Activated CD4-positive, CD25-positive, alpha-beta regulatory T cell treated with anti-CD3 and anti-CD28 coated beads, Interleukin-2, amount 50 U/mL, for 24 hours (primary cell): ENCODE measurements at regions not wholly inside any gene's neighbourhood (a gene's known extent, or its start where the extent isn't known, plus 50 kb on each side); places are given as distances from the start of the nearest gene placed in this dataset.

ENCODE experiments used
- ATAC-seq, 2 donors: fragments of 150-1000 bp; cut with Tn5 transposase; one replicate each; pipeline ENCODE4 v1.10.0; 2021; ENCODE audit warnings: mild to moderate bottlenecking in 1 of 2, moderate library complexity in 1 of 2

DNA sequence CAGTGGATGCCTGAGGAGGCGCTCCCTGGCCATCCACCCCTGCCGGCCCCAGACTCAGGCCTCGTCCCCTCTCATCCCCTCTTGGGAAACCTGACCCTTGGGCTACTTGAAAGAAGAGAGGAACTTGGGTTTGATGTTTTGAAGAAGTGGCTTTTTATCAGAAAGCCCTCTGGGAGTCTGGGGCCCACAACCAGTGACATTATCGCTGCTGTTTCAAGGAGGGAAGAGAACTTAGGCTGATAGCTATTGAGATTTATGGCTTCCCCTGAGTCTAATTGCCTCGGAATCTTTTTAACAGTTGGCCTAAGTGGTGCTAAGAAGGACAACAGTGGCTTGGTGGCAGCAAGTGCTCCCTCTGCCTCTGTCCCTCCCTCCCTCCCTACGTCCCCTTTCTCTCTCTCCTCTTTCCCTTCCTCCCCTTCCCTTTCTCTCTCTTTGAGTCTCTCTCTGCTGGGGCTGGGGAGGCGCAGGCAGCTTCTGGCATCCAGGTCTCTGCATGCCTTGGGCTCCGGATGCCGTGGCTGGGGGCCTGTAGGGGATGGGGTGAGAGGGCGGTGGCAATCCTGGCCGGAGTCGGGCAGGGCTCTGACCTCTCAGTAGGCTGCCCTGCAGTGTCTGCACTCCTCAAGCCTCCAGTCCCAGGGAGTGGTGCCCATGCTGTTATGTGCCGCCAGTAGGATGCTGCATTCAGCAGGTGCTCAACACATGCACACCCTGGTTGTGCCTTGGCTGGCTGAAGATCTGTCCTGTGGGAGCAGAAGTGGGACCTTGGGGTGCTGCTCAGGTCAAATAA is 49.6 kb upstream of the RXRA start:
- ATAC-seq, result no peak
